ENCODE measurements at regions not wholly inside any gene's neighbourhood (a gene's known extent, or its start where the extent isn't known, plus 50 kb on each side); places are given as distances from the start of the nearest gene placed in this dataset.

GRCh38 chr5:174319551-174319950 lies 274.0 kb downstream of the NSG2 start:
- Histone ChIP-seq H4K20me1 (ENCODE audit: insufficient read depth, low read length, poor library complexity, severe bottlenecking) (no peaks in the 10 kb centered on the region), H3F3A (ENCODE audit: low read depth) (no peaks in the 10 kb centered on the region), H2AFZ (ENCODE audit: low read length) (no peak overlapping the region), H3K9ac (ENCODE audit: low read depth, low read length, poor library complexity, severe bottlenecking) (no peak overlapping the region), H3K9me3 (ENCODE audit: insufficient read depth, low read depth, low read length) (no peaks in the 10 kb centered on the region), H3K9me2 (replicated peaks; ENCODE audit: low read depth, low read length) (no peaks in the 10 kb centered on the region), H3K36me3 (ENCODE audit: insufficient read depth, low read length) (no peaks in the 10 kb centered on the region), H3K27me3 (ENCODE audit: insufficient read depth, low read length, poor library complexity, severe bottlenecking) (no peaks in the 10 kb centered on the region), H3K4me2 (ENCODE audit: low read depth, low read length, poor library complexity, severe bottlenecking) (no peak overlapping the region), H3K4me1 (ENCODE audit: insufficient read depth, low read length, poor library complexity, severe bottlenecking) (no peaks in the 10 kb centered on the region), H3K4me3 (ENCODE audit: low read length, poor library complexity, severe bottlenecking) (no peak overlapping the region), H3K79me2 (ENCODE audit: insufficient read depth, low read length) (no peaks in the 10 kb centered on the region)
- TF ChIP-seq EZH2phosphoT487 (IDR thresholded peaks at IDR 0.05; ENCODE audit: borderline replicate concordance) (no peak), CTCF (conservative IDR thresholded peaks at IDR 0.05; ENCODE audit: low read length) (no peak)

- Histone ChIP-seq H3K9me2 (replicated peaks; ENCODE audit: low read depth, low read length) (no peaks in the 10 kb centered on the region), H3K36me3 (ENCODE audit: insufficient read depth, low read length) (no peaks in the 10 kb centered on the region), H4K20me1 (ENCODE audit: insufficient read depth, low read length, poor library complexity, severe bottlenecking) (no peaks in the 10 kb centered on the region), H3K4me3 (ENCODE audit: low read length, poor library complexity, severe bottlenecking) (no peak overlapping the region), H3K4me2 (ENCODE audit: low read depth, low read length, poor library complexity, severe bottlenecking) (no peak overlapping the region), H2AFZ (ENCODE audit: low read length) (no peak overlapping the region), H3K9me3 (ENCODE audit: insufficient read depth, low read depth, low read length) (no peaks in the 10 kb centered on the region), H3F3A (ENCODE audit: low read depth) (no peaks in the 10 kb centered on the region), H3K4me1 (ENCODE audit: insufficient read depth, low read length, poor library complexity, severe bottlenecking) (no peaks in the 10 kb centered on the region), H3K27me3 (ENCODE audit: insufficient read depth, low read length, poor library complexity, severe bottlenecking) (no peaks in the 10 kb centered on the region), H3K9ac (ENCODE audit: low read depth, low read length, poor library complexity, severe bottlenecking) (no peak overlapping the region), H3K79me2 (ENCODE audit: insufficient read depth, low read length) (no peaks in the 10 kb centered on the region)
- TF ChIP-seq EZH2phosphoT487 (IDR thresholded peaks at IDR 0.05; ENCODE audit: borderline replicate concordance) = no peak
- TF ChIP-seq CTCF (conservative IDR thresholded peaks at IDR 0.05; ENCODE audit: low read length) = no peak
Observed at GRCh38 chr5:174320051-174320450, 274.5 kb downstream of the NSG2 start.

- no peak overlapping the region for H3K9ac ChIP-seq (ENCODE audit: low read depth, low read length, poor library complexity, severe bottlenecking)
- H3K4me3 ChIP-seq (ENCODE audit: low read length, poor library complexity, severe bottlenecking) = no peak overlapping the region
- no peak overlapping the region for H3K4me2 ChIP-seq (ENCODE audit: low read depth, low read length, poor library complexity, severe bottlenecking)
- H3K36me3 ChIP-seq (ENCODE audit: insufficient read depth, low read length) = no peaks in the 10 kb centered on the region
- H3K27me3 ChIP-seq (ENCODE audit: insufficient read depth, low read length, poor library complexity, severe bottlenecking) = no peaks in the 10 kb centered on the region
- H3K9me3 ChIP-seq (ENCODE audit: insufficient read depth, low read depth, low read length) = no peaks in the 10 kb centered on the region
- TF ChIP-seq EZH2phosphoT487 (IDR thresholded peaks at IDR 0.05; ENCODE audit: borderline replicate concordance) (no peak), CTCF (conservative IDR thresholded peaks at IDR 0.05; ENCODE audit: low read length) (no peak)
- no peaks in the 10 kb centered on the region for H3F3A ChIP-seq (ENCODE audit: low read depth)
- H3K9me2 ChIP-seq (replicated peaks; ENCODE audit: low read depth, low read length) = no peaks in the 10 kb centered on the region
- no peaks in the 10 kb centered on the region for H3K4me1 ChIP-seq (ENCODE audit: insufficient read depth, low read length, poor library complexity, severe bottlenecking)
- no peak overlapping the region for H2AFZ ChIP-seq (ENCODE audit: low read length)
- no peaks in the 10 kb centered on the region for H3K79me2 ChIP-seq (ENCODE audit: insufficient read depth, low read length)
- H4K20me1 ChIP-seq (ENCODE audit: insufficient read depth, low read length, poor library complexity, severe bottlenecking) = no peaks in the 10 kb centered on the region
Observed at GRCh38 chr5:174323878-174324281, 278.4 kb downstream of the NSG2 start.

All from Loucy (cell line).